SK-N-SH (cell line): ENCODE measurements at regions not wholly inside any gene's neighbourhood (a gene's known extent, or its start where the extent isn't known, plus 50 kb on each side); places are given as distances from the start of the nearest gene placed in this dataset.

Source experiments
- REST ChIP-seq: IDR thresholded peaks from 2 replicates; pipeline ENCODE4 v1.6.1; 2012; ENCODE audit warnings: mild to moderate bottlenecking, low read depth, low read length, moderate library complexity
- RFX5 ChIP-seq: IDR thresholded peaks from 2 replicates; pipeline ENCODE4 v1.6.1; 2012; ENCODE audit warnings: mild to moderate bottlenecking, improper control_type of control experiment, low read length
- SMC3 ChIP-seq: IDR thresholded peaks from 2 replicates; pipeline ENCODE4 v1.6.1; 2012; ENCODE audit warnings: low read depth, low read length, improper control_type of control experiment
- YY1 ChIP-seq: IDR thresholded peaks from 2 replicates; pipeline ENCODE4 v1.4.0; 2012; ENCODE audit warnings: low read depth, mild to moderate bottlenecking
- TF ChIP-seq, protein P1 (sequence below): fragments of 200-600 bp; sonication (generic); IDR thresholded peaks from 2 replicates; pipeline ENCODE4 v1.6.1; 2017; ENCODE audit warnings: antibody characterized with exemption, mild to moderate bottlenecking, moderate library complexity

DNA sequence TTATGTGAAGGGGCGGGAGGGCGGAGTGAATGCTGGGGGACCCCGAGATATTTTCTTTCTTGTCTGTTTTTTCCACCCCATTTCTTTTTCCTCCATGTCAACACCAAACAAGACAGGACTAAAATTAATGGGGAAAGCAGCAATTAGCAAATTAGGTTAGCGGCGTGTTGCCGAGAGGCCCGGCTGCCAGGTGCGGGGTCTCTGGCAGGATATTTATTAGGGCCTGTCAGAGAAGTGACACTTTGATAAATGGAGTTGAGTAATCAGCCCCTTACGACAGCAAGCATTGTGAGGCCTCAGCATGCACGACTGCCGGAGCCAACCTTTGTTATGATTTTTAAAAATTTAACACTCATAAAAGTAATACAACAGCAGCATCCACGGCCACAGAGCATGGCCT is 193.8 kb downstream of the DHX35 start:
- TF ChIP-seq REST = no peak
- TF ChIP-seq RFX5 = no peak
- TF ChIP-seq SMC3 = no peak
- TF ChIP-seq, protein P1, sequence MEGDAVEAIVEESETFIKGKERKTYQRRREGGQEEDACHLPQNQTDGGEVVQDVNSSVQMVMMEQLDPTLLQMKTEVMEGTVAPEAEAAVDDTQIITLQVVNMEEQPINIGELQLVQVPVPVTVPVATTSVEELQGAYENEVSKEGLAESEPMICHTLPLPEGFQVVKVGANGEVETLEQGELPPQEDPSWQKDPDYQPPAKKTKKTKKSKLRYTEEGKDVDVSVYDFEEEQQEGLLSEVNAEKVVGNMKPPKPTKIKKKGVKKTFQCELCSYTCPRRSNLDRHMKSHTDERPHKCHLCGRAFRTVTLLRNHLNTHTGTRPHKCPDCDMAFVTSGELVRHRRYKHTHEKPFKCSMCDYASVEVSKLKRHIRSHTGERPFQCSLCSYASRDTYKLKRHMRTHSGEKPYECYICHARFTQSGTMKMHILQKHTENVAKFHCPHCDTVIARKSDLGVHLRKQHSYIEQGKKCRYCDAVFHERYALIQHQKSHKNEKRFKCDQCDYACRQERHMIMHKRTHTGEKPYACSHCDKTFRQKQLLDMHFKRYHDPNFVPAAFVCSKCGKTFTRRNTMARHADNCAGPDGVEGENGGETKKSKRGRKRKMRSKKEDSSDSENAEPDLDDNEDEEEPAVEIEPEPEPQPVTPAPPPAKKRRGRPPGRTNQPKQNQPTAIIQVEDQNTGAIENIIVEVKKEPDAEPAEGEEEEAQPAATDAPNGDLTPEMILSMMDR = no peak
- TF ChIP-seq YY1 = no peak
